Caco-2 (cell line): ENCODE measurements at regions not wholly inside any gene's neighbourhood (a gene's known extent, or its start where the extent isn't known, plus 50 kb on each side); places are given as distances from the start of the nearest gene placed in this dataset.

Source experiments
- BruUV-seq: library from RNA; stranded (reverse); fragments of 400-500 nt; replicated peaks from 2 replicates; lab custom pipeline; 2021; lab: Mats Ljungman, UMichigan
- CTCF ChIA-PET: fragments of 300-600 bp; sonication (Branson Sonifier 250); formaldehyde crosslinking; loops from one replicate; lab custom pipeline; 2022; ENCODE audit warnings: antibody characterized with exemption; lab: Charles Lee
- POLR2A ChIA-PET: fragments of 300-600 bp; sonication (Branson Sonifier 250); formaldehyde crosslinking; loops from one replicate; lab custom pipeline; 2022; ENCODE audit warnings: antibody characterized with exemption; lab: Charles Lee
- DNase-seq, 2 experiments: peaks; one replicate each; pipeline versions ENCODE4 v3.0.0 to v3.0.0-alpha.2; 2020 to 2022
- H3K27me3 ChIP-seq: replicated peaks from 2 replicates; pipeline ENCODE4 v1.6.0; 2011; ENCODE audit warnings: low read length; ENCODE audit not compliant: control insufficient read depth, insufficient read depth
- H3K36me3 ChIP-seq: 2 replicates; pipeline ENCODE4 v1.5.1; 2011; ENCODE audit warnings: low read length; ENCODE audit not compliant: control insufficient read depth, insufficient read depth
- H3K4me1 ChIP-seq: fragments of 250-450 bp; sonication (Bioruptor Pico); 2 replicates; pipeline ENCODE4 v1.5.1; 2020; ENCODE audit warnings: mild to moderate bottlenecking
- H3K4me3 ChIP-seq: 2 replicates; pipeline ENCODE4 v1.5.1; 2011; ENCODE audit warnings: low read depth, mild to moderate bottlenecking, control low read depth, low read length
- H3K9me3 ChIP-seq: fragments of 250-450 bp; sonication (Bioruptor Pico); 2 replicates; pipeline ENCODE4 v1.5.1; 2020; ENCODE audit warnings: mild to moderate bottlenecking, moderate library complexity
- H3K27ac Mint-ChIP-seq: one replicate; pipeline ENCODE4 v1.8.0; 2022; ENCODE audit warnings: mixed read lengths; ENCODE audit not compliant: unreplicated experiment
- H3K27me3 Mint-ChIP-seq: one replicate; pipeline ENCODE4 v1.8.0; 2022; ENCODE audit warnings: mixed read lengths; ENCODE audit not compliant: insufficient read depth, unreplicated experiment
- H3K36me3 Mint-ChIP-seq: one replicate; pipeline ENCODE4 v1.8.0; 2022; ENCODE audit warnings: mild to moderate bottlenecking, mixed read lengths; ENCODE audit not compliant: insufficient read depth, unreplicated experiment
- H3K4me1 Mint-ChIP-seq: one replicate; pipeline ENCODE4 v1.8.0; 2022; ENCODE audit warnings: low read depth, mixed read lengths; ENCODE audit not compliant: unreplicated experiment
- H3K4me3 Mint-ChIP-seq: one replicate; pipeline ENCODE4 v1.8.0; 2022; ENCODE audit warnings: mild to moderate bottlenecking, moderate library complexity, mixed read lengths; ENCODE audit not compliant: unreplicated experiment
- H3K9me3 Mint-ChIP-seq: one replicate; pipeline ENCODE4 v1.8.0; 2022; ENCODE audit warnings: mixed read lengths; ENCODE audit not compliant: unreplicated experiment
- intact Hi-C: fragments of 100-400 bp; cut with micrococcal nuclease; formaldehyde crosslinking; loops from one replicate; pipeline ENCODE4 v1.10.0; 2022; ENCODE audit not compliant: unreplicated experiment
- TF ChIP-seq, protein P1 (sequence below), 2 experiments: fragments of 200-600 bp in 1 of 2; IDR thresholded peaks; 1 replicate in 1 of 2; 2 replicates in 1 of 2; pipeline versions ENCODE4 v1.5.1 to v1.8.0; 2011 to 2022; ENCODE audit warnings: antibody characterized with exemption in 1 of 2, control low read depth in 1 of 2, inconsistent platforms in 1 of 2, low read depth in 1 of 2, low read length in 1 of 2, mild to moderate bottlenecking in 1 of 2, moderate library complexity in 1 of 2; ENCODE audit not compliant: insufficient read depth in 1 of 2, severe bottlenecking in 1 of 2, unreplicated experiment in 1 of 2

DNA sequence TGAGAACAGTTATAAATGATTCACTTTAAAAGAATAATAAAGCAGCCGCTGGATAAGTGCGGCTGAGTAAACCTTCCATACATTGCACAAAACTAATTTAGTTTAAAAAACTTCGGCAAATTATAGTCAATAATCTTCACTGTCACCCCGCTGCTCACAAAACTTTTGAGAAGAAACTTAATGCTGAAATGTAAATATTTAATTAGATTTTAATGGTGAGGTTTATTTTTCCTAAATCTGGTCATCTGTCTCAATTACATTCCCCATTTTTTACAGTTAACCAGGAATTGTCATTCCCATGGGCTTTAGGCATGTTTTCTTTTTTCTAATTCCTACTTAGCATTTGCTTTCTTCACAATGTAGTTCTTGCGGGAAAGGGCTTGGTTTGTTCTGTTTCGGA lies 169.8 kb downstream of the CAAP1 start:
- TF ChIP-seq, protein P1, sequence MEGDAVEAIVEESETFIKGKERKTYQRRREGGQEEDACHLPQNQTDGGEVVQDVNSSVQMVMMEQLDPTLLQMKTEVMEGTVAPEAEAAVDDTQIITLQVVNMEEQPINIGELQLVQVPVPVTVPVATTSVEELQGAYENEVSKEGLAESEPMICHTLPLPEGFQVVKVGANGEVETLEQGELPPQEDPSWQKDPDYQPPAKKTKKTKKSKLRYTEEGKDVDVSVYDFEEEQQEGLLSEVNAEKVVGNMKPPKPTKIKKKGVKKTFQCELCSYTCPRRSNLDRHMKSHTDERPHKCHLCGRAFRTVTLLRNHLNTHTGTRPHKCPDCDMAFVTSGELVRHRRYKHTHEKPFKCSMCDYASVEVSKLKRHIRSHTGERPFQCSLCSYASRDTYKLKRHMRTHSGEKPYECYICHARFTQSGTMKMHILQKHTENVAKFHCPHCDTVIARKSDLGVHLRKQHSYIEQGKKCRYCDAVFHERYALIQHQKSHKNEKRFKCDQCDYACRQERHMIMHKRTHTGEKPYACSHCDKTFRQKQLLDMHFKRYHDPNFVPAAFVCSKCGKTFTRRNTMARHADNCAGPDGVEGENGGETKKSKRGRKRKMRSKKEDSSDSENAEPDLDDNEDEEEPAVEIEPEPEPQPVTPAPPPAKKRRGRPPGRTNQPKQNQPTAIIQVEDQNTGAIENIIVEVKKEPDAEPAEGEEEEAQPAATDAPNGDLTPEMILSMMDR (IDR thresholded peaks at IDR 0.05; ENCODE audit: insufficient read depth in 1 of 2, low read depth in 1 of 2, low read length in 1 of 2, severe bottlenecking in 1 of 2, unreplicated experiment in 1 of 2) = no peak
- Mint-ChIP-seq H3K9me3 (no peaks in the 10 kb centered on the region), H3K27ac (no peak overlapping the region), H3K36me3 (no peaks in the 10 kb centered on the region), H3K4me3 (no peak overlapping the region), H3K4me1 (no peaks in the 10 kb centered on the region), H3K27me3 (no peaks in the 10 kb centered on the region)
- Histone ChIP-seq H3K36me3 (no peaks in the 10 kb centered on the region), H3K4me1 (no peaks in the 10 kb centered on the region), H3K4me3 (no peak overlapping the region), H3K27me3 (no peaks in the 10 kb centered on the region), H3K9me3 (no peaks in the 10 kb centered on the region)
- DNase-seq = no peak
- intact Hi-C loops = no loop called here
- ChIA-PET CTCF (no interaction called here), POLR2A (no interaction called here)
- no TSS peak for BruUV-seq

DNA sequence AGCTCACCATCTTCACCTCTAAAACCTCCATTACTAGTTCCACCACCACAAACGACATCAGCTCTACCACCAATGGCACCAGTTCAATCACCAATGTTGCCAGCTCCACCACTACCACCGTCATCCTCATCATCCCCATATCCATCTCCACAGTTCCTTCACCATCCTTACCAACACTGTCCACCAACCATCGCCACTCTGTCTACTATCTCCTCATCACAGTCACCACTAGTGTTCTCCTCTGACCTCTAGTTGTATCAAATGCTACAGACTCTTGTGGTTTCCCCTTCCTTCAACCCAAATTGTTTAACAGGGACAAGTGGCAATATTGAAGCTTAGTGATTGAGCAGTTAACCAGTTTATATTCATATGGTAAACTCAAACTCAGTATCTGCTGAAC lies 182.6 kb downstream of the CAAP1 start:
- no peak overlapping the region for H3K4me3 Mint-ChIP-seq
- Histone ChIP-seq H3K36me3 (no peaks in the 10 kb centered on the region), H3K4me1 (no peaks in the 10 kb centered on the region), H3K4me3 (no peak overlapping the region), H3K27me3 (no peaks in the 10 kb centered on the region), H3K9me3 (no peaks in the 10 kb centered on the region)
- DNase-seq = no peak
- ChIA-PET POLR2A (no interaction called here), CTCF (no interaction called here)
- H3K4me1 Mint-ChIP-seq = no peaks in the 10 kb centered on the region
- H3K9me3 Mint-ChIP-seq = no peaks in the 10 kb centered on the region
- intact Hi-C loops = no loop called here
- BruUV-seq = no TSS peak
- TF ChIP-seq, protein P1 (IDR thresholded peaks at IDR 0.05; ENCODE audit: insufficient read depth in 1 of 2, low read depth in 1 of 2, low read length in 1 of 2, severe bottlenecking in 1 of 2, unreplicated experiment in 1 of 2) = no peak
- peaks cover 4% of the 10 kb centered on the region for H3K27me3 Mint-ChIP-seq
- H3K36me3 Mint-ChIP-seq = no peaks in the 10 kb centered on the region
- no peak overlapping the region for H3K27ac Mint-ChIP-seq

DNA sequence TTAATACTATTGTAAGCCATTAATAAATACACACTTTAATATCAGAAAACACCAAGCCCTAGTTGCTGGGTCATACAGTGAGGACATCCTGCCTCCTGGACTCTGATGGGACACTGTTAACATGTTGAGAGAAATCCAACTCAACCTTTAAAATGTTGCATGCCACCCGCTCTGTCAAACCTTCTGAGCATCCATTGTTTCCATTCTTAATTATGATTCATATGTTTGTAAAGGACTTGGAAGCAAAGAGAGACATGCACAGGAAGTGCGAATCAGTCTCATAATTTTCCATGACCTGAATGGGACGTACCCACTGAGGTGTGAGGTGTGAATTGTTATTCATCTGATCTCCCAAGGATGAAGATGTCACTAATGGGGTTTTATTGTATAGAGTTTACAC lies 186.4 kb downstream of the CAAP1 start:
- H3K4me3 ChIP-seq = no peak overlapping the region
- DNase-seq = no peak
- no peaks in the 10 kb centered on the region for H3K36me3 Mint-ChIP-seq
- no peaks in the 10 kb centered on the region for H3K27me3 ChIP-seq
- intact Hi-C loops = no loop called here
- no peak overlapping the region for H3K27ac Mint-ChIP-seq
- no peaks in the 10 kb centered on the region for H3K4me1 ChIP-seq
- no TSS peak for BruUV-seq
- POLR2A ChIA-PET = no interaction called here
- peaks cover 4% of the 10 kb centered on the region for H3K27me3 Mint-ChIP-seq
- CTCF ChIA-PET = no interaction called here
- no peaks in the 10 kb centered on the region for H3K9me3 ChIP-seq
- H3K4me3 Mint-ChIP-seq = no peak overlapping the region
- H3K9me3 Mint-ChIP-seq = no peaks in the 10 kb centered on the region
- TF ChIP-seq, protein P1 (IDR thresholded peaks at IDR 0.05; ENCODE audit: insufficient read depth in 1 of 2, low read depth in 1 of 2, low read length in 1 of 2, severe bottlenecking in 1 of 2, unreplicated experiment in 1 of 2) = no peak
- no peaks in the 10 kb centered on the region for H3K36me3 ChIP-seq
- H3K4me1 Mint-ChIP-seq = no peaks in the 10 kb centered on the region
